Daoy (cell line): ENCODE measurements at regions not wholly inside any gene's neighbourhood (a gene's known extent, or its start where the extent isn't known, plus 50 kb on each side); places are given as distances from the start of the nearest gene placed in this dataset.

Source experiments
- DNase-seq: peaks from one replicate; pipeline ENCODE4 v3.0.0-alpha.2; 2015; ENCODE audit warnings: low read depth

GRCh38 chr14:54127526-54127925 is 170.9 kb upstream of the BMP4 start:
- DNase-seq, result peak; percentile 34

- DNase-seq, result no peak
Measured at GRCh38 chr14:54129850-54130640, 173.4 kb upstream of the BMP4 start.

GRCh38 chr14:54132496-54132895 is 175.9 kb upstream of the BMP4 start:
- DNase-seq, result no peak

GRCh38 chr14:54133896-54134295 is 177.3 kb upstream of the BMP4 start:
- peak; percentile 13 for DNase-seq

- DNase-seq, result no peak
Measured at GRCh38 chr14:54135804-54136280, 179.2 kb upstream of the BMP4 start.

GRCh38 chr14:54136894-54137613 is 180.4 kb upstream of the BMP4 start:
- DNase-seq, result no peak

GRCh38 chr14:54137614-54137961 is 181.0 kb upstream of the BMP4 start:
- DNase-seq, result no peak

- DNase-seq, result peak; percentile 11
Measured at GRCh38 chr14:54138024-54138353, 181.4 kb upstream of the BMP4 start.

- DNase-seq, result no peak
Measured at GRCh38 chr14:54138354-54139038, 181.9 kb upstream of the BMP4 start.

- no peak for DNase-seq
Measured at GRCh38 chr14:54140551-54140950, 183.9 kb upstream of the BMP4 start.

GRCh38 chr14:54146601-54147000 is 190.0 kb upstream of the BMP4 start:
- no peak for DNase-seq

- DNase-seq, result peak; percentile 68
Measured at GRCh38 chr14:54147282-54147681, 190.7 kb upstream of the BMP4 start.

- DNase-seq, result no peak
Measured at GRCh38 chr14:54147758-54148157, 191.1 kb upstream of the BMP4 start.

- DNase-seq, result no peak
Measured at GRCh38 chr14:54148251-54148650, 191.6 kb upstream of the BMP4 start.

GRCh38 chr14:54152351-54152750 is 195.7 kb upstream of the BMP4 start:
- DNase-seq, result no peak

GRCh38 chr14:54166049-54166950 is 209.7 kb upstream of the BMP4 start:
- DNase-seq, result no peak

- DNase-seq, result no peak
Measured at GRCh38 chr14:54168489-54168888, 211.9 kb upstream of the BMP4 start.

GRCh38 chr14:54169254-54169924 is 212.8 kb upstream of the BMP4 start:
- peak; percentile 63 for DNase-seq

GRCh38 chr14:54170301-54170700 is 213.7 kb upstream of the BMP4 start:
- DNase-seq, result no peak

- no peak for DNase-seq
Measured at GRCh38 chr14:54172114-54172513, 215.5 kb upstream of the BMP4 start.

GRCh38 chr14:54172562-54172961 is 215.9 kb upstream of the BMP4 start:
- DNase-seq, result no peak
